GM18909 (cell line): ENCODE measurements at regions not wholly inside any gene's neighbourhood (a gene's known extent, or its start where the extent isn't known, plus 50 kb on each side); places are given as distances from the start of the nearest gene placed in this dataset.

Experiments
- ATAC-seq: cut with Tn5 transposase; IDR thresholded peaks from one replicate; pipeline ENCODE4 v1.9.1; 2021; ENCODE audit warnings: mild to moderate bottlenecking; ENCODE audit not compliant: unreplicated experiment, poor library complexity

DNA sequence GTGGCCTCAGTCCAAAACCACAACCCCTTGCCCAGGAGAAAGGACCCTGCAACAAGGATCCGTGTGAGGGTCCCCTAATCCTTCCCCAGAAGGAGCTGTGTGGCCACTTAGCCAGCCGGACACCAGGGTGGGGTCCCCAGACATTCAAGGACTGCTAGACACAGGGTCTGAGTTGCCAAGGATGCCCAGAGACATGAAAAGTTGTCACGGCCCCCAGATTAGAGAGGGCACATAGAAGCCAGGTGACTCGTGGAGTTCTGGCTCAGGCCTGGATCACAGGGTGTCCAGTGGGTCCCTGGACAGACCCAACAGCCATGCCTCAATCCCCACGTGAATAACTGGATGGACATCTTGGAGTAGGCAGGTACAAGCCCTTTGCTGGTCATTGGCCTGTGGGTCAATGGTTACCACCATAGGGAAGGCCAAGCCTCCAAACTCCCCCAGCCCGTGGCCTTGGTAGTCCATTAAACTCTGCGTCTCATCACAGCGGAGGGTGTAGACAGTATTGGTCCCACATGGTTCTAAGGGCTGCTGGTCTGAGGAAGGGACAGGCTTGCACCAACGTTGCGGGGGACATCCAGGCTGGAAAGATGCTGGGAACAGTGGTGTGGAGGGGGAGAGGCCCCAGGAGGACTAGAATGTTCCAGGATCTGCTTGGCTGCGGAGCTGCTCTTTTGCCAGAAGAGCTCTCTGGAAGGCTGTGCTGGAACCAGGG lies 205.9 kb upstream of the PPP2R2D start:
- no peak for ATAC-seq

DNA sequence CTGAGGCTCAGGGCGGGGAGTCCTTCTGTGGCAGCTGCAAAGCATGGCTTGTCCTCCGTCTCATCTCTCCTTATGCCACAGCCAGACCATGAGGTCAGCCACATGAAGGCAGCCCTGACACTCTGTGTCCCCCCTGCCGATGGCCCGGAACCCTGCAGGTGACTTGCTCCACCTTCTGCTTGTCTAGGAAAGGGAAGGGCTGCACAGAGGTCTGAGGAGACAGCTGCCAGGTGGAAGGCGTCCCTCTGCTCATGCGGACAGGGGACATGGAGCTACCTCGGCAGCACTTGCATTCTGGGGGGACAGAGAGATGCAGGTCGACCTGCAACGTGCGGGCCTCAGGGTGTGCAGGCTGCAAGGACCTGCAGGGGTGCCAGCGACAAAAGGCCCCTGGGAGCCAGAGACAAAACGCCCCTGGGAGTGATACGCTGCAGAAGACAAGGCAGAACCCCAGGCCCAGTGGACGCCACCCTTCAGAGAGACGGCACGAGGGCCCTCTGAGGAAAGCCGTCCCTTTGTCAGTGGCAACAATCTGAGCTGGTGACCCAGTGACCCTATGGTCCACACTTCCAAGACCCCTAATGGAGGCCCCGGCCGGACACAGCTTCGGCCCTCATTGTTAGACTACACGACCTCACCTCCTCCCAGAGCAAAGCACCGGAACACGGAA lies 205.2 kb upstream of the PPP2R2D start:
- no peak for ATAC-seq

DNA sequence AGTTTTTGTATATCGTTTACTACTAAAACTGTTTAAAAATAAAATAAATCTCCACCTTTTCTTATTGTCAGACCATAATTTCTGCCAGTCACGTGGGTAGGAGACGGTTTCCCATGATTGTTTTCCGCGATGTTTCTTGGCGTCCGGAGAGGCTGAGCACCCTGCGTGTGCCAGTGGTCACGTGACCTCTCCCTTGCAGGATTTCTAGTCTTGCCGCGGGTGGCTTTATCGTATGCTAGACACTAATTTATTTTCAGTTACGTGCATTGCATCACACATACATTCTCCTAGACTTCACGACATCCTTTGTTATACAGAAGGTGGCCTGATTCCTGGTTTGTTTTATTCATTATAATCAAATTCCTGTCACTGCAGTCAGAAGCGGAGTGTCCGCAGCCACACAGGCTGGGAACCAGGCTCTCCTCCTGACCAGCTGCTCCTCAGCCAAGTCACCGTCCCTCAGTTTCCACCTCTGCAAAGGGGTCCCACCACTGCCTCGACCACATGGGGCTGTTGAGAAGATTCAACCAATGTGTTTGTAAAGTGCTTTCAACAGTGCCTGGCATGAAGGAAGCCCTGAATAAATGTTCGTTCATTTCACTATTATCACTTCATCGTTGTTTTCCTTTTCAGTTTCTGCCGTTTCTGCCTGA lies 203.2 kb upstream of the PPP2R2D start:
- no peak for ATAC-seq

DNA sequence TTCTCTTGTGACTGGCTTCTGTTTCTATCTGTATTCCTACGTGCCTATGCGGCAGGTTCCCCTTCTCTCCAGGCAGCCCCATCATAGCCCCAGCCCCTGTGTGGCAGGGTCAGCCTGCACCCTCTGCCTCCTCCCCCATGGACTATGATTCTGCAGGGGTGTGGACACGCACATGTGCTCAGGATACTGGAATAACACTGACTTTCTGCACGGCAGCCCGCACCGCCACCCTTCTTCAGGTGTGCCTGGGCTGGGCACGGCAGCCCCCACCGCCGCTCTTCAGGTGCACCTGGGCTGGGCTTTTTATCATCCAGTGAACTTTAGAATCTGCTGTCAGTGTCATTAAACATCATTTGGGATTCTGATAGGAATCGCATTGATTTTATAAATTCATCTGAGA lies 202.6 kb upstream of the PPP2R2D start:
- ATAC-seq = no peak

DNA sequence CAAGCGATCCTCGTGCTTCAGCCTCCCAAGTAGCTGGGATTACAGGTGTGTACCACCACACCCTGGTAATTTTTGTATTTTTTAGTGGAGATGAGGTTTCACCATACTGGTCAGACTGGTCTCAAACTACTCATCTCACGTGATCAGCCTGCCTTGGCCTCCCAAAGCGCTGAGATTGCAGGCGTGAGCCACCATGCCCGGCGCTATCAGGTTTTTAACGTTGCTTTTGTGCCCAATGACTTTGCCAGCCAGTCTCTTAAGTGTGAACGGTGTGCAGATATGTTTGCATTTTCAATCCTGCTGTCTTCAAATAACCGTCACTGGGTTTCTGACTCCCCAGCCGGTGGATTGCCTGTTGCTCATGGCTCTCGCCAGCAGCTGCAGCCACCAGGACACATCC lies 201.8 kb upstream of the PPP2R2D start:
- no peak for ATAC-seq

DNA sequence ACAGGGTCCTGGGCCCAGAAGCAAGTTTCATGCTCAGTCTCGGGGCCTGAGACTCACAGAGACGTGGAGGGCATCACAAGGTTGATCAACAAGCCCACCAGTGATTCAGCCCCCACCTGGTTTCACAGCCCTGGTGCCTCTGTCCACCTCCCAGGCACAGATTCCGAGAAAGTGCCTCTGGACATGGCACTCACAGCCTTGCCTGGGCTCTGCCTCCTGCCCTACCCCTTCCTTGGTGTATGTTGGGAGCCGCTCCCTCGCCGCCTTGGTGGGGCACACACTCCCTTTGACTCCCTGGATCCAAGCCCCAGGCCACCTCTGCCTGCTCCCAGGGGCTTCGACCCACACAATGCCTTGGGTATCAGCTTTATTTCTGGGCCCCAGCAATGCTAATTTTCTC lies 200.8 kb upstream of the PPP2R2D start:
- ATAC-seq = no peak

DNA sequence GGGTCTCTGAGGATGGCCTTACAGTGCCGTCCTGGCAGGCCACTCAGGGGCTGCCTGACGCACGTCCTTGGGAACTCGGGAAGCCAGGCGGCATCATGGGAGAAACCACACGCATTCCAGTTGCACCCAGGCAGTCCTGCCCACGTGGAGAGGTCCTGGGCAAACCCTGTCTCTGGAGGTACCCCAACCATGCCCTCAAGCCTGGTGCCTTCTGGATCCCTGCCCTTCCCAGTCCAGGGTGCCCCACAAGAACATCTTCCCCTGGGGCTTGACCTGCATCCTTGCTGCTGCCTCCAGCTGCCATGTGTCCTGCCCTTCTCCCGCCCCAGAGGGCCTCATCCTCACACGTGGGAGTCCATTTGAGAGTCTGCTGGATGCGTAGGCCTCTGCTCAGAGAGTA lies 200.3 kb upstream of the PPP2R2D start:
- ATAC-seq = no peak

DNA sequence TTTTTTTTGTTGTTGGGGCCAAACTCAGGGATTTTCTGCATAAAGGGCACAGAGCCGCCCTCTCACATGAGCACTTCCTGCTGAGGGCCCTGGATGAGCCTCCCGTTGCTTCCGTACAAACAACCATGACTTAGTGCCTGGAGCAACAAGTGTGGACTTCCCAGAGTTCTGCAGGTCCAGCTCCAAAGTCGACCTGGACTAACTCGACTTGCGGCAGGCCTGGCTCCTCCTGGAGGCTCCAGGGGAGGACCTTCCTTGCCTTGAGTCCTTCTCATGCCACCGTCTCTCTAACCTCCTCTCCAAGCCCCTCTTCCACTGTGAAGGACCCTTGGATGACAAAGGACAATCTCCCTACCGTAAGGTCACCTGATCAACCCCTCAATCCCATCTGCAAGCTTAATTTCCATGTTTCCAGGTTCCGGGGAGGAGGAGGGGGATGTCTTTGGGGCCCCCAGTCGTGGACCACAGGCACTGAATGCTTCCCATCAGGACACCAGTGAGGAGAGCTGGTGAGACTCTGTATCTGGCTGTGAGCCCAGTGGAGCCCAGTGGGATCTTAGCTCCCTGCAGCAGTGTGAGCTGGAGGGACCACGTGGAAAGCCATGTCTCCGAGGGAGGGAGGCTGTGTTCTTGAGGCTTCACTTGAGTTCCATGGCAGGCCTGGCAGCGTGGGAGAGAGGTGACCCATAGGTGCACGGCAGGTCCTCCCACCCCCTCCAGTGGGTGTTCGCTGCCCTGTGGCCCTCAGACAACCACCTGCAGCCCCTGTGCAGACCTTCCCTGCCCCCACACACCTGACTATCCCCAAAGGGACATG lies 199.5 kb upstream of the PPP2R2D start:
- no peak for ATAC-seq

DNA sequence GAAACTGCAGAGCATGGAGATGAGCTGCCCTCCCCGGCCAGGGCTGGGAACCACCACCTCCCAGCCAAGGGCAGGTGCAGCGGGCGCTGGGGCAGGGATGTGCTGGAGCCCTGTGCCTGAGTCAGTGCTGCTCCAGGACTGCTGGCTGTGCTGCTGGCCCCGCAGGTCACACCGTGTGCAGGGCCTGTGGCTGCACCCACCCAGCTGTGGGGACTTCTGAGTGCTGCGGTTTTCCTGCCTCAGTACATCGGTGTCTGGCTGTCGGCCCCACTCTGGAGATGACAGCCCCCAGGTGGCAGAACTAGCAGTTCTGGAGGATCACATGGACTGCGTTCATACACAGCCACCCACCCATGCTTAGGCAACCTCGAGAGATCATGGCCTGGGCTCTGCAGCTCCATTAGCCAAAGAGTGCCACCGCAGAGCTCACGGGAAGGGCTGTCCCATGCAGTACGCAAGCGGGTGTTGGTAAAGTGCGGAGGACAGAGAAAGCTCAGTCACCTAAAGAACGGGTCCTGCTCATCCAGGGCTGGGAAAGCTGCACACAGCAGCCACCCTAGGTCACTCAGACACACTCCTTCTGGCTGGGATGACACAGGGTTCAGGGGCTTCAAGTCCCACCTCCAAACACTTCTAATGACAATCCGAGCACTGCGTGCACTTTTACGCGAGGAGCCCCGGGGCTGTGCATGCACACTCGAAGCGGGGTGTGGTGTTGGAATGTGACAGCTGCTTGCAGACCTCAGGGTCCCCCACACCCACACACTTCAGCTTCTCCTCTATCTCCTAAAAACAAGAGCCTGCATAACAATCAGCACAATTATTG lies 198.1 kb upstream of the PPP2R2D start:
- ATAC-seq = no peak

DNA sequence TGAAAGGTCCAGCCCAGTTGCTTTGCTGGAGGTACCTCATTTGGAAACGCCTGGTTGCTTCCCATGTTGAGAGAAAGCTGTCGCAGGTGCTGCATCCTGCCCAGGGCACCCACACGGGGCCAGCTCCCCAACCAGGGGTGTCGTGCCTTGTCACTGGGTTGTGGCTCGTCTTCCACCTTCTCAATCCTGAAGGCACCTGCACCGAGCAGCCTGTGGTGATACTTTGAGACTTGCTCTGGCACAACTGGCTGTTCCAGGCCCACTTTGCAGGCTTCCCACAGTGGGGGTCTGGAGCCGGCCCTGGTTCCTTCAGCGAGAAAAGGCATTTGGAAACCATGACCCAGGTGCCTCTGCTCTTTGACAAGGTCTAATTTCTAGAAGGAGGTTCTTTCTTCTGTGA lies 197.3 kb upstream of the PPP2R2D start:
- no peak for ATAC-seq

DNA sequence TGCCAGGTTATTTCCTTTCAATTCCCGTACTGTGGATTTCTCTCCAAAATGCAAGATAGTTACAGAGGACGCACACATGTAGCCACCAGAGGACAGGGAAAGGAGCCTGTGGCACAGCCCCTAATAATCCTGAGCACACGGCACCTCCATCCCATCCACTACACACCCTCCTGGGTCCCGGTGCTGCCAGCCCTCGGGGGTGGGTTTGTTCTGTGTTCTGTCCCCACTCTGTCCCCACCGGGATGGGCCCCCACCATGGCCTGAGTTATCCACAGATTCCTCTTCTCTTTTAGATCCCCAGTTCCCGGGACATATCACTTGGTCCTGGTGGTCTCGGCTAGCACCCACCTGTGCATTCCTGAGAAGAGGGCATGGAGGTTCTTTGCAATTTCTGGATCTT lies 196.9 kb upstream of the PPP2R2D start:
- ATAC-seq = no peak

DNA sequence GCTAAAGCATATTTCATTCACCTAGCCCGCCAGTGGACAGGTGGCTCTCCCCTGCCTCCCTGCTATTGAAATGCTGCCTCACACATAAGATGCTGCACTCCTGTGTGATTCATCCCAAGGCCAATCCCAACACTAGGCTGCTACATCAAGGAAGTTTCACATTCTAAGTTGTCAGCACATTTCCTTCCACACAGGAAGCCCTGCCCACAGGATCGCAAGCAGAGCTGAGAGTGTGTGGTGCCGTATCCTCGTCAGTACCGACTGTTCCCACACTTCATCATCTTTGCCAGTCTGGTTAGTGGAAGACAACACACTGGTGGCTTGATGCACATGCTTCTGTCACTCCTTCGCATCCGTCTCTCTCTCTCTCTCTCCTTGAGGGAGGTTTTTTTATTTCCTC lies 194.3 kb upstream of the PPP2R2D start:
- no peak for ATAC-seq

DNA sequence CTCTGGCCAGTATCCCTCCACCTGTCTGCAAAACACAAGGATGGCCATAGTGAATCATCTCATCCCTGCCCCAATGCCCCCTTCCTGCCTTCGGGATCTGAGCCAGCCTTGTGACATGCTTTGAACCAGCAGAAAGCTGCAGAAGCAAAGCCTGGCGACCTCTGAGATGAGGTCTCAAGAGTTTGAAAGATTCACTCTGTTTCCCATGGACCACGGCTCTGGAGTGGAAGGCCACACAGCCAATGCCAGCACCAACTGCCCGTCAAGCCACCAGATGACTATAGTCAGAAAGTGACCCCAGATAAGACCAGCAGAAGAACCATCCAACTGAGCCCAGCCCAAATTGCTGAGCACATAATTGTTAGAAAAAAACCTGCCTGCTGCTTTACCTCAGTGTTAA lies 193.9 kb upstream of the PPP2R2D start:
- no peak for ATAC-seq

DNA sequence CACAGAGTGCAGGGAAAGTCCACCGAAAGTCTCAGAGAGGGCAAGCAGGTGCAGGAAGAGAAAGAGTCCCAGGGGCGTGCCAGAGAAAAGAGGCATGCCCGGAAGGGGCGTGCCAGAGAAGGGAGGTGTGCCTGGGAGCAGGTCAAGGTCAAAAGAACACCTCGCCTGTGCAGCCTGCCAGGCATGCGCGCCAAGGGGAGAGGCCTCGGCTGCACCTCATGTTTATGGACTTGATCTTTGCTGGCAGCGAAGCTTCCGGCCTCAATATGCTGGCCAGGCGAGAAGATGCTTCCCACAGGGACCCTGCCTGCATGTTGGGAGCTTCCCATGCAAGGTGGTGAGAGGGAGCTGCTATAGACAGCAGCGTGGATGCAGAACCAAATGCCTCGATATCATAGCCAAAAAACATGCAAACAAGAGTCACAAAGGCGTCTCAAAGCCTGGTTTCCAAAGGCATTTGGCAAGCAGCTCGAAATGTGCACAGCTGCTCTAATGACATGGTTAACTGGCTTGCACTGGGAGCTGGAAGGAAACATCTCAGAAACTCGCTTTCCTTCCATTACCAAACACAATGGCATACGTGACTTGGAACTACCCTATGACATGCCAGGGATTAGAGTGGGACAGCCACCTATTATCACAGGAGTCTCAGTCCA lies 192.5 kb upstream of the PPP2R2D start:
- no peak for ATAC-seq

DNA sequence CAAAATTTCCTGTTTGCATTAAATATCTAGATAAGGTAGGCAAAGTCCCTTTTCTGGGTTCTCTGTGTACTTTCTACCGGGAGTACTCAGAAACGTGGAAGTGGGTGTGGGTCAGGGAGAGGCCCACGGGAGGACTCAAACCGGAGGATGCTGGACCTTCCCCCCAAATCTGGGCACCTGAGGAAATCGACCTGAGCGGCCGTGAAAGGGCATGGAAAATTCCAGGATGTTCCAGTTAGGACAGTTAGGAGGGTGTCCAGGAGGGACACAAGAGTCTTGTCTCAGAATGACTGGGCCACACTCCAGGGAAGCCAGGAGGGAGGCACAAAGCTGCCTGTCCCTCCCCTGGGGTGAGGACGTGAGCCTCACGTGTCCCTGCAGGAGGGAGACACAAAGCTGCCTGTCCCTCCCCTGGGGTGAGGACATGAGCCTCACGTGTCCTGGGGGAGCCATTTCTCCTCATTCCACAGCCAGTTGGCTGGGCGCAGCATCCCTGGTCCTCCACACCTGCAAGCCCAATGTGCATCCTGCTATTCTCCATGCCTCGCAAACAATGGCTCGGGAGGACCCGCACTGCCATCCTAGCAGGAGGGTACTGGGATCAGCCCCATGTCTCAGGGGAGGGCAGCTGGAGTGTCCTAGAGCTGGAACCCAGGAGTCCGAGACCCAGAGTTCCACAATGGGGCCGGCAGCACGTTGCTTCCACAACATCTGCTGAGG lies 190.5 kb upstream of the PPP2R2D start:
- ATAC-seq = no peak

DNA sequence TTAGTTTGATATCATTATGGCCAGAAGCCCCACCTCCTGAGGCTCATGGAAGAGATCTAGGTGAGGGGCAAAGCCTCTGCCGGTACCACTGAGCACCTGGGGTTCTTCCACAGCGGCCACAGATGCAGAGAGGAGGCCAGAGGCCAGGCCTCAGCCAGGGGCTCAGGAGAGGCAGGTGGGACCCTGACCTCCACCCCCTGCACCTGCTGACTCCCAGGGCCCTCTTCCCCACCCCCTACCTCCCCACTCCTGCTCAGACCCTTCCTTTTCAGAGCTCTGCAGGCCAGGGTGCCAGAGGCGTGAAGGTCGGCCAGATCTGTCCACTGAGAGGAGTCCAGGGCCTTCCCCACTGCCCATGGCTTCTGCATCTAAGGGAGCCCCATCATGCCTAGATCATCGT lies 178.7 kb upstream of the PPP2R2D start:
- ATAC-seq = no peak

DNA sequence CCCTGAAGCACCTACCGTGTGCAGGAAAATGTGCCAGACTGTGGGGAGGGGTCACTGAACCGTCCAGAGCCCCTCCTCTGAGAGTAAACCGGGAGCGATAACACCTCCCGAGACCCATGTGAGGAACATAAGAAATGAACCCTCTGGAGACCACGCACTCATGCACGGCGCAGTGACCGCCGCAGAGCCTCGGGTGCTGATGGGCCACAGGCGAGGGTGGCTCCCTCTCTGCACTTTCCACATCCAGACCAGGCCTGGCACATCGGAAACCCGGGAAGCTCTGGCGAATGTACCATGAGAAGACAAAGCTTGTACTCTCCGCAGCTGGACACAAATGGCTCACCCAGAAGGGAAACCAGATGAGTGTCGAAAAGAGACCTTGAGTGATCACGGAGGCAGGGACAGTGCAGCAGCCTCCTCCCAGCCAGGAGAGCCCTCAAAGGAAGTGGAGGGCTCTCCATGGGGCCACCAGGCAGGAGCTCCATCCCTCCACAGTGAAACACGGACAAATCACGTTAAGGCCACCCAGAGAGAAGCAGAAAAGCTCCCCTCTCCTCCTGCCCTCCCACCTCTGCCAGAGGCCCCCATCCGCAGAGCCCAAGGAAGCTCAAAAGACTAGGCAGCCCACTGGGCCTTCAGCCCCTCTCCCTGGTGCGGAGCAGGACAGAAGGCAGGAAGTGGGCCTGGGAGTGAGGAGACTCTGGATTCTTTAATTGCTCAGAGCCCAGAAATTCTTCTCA lies 178.1 kb upstream of the PPP2R2D start:
- ATAC-seq = no peak
